ENCODE measurements at regions not wholly inside any gene's neighbourhood (a gene's known extent, or its start where the extent isn't known, plus 50 kb on each side); places are given as distances from the start of the nearest gene placed in this dataset.

DNA sequence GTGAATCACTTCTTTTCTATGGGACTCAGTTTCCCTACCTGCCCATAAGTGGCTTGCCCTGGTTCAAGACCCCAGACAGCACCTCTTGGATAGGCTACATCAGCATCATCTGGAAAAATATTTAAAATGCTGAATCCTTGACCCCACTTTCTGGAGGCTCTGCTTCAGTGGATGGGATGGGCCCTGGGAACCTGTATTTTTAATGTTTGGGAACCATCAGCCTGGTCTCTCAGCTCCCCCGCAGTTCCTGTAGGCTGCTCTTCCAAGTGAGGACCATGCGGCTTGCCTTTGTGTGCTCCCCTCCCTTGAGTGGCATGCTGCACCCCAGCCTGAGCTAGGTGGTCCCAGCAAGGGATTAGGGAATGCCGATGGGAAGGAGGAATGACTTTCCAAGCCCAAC, 68.3 kb upstream of the CRHR1 start:
- no peak for DNase-seq (ENCODE audit: low read depth in 2 of 2)

DNA sequence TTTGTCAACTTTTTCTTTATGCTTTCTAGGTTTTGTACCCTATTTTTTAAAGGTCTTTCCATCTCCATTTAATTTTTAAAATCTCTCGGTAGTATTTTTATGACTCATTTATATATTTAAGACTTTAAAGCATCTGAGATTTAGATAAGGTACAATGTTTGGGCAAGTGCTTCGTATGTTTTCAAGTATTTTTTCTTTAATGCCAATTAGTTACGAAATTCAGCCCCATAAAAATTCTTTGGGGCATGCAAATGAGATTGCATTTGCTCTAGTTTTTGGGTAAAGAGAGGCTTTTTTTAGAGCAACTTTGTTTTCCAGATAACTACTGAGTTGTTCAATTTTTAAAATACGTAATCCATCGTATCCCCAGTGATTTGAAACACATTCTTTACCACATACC, 65.3 kb upstream of the CRHR1 start:
- no peak for DNase-seq (ENCODE audit: low read depth in 2 of 2)

DNA sequence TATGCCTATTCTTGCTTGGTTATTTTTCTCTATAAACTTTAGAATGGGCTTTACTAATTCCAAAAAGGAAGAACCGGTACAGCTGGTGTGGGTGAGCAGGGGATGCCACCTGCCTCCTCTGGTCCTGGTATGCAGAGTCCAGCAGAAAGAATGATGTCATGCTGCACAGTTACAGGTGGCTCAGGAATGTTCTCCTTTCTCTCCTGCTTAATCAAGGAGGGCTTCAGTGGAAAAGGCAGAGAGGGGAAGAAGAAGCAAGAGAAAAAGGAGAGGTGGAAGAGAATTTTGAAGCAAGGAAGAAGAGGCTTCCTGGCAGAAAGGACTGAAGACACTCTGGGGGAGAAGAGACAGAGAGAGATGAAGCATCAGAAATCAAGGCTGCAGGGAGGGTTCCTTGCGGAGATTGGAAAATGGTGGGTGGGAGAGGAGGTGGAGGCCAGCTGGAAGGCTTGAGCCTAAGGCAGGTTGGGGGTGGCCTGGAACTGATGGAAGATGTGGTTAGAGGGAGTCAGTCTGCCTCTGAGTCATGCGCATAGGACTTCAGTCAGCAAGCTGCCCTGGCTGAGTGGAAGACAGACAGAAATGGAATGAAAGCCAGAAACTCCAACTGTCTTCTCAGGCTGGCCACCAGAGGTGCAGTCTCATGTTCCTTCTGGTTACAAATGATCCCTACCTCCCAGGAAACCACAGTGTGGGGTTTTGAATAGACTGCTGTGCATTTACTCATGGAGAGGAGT, 64.6 kb upstream of the CRHR1 start:
- no peak for DNase-seq (ENCODE audit: low read depth in 2 of 2)

DNA sequence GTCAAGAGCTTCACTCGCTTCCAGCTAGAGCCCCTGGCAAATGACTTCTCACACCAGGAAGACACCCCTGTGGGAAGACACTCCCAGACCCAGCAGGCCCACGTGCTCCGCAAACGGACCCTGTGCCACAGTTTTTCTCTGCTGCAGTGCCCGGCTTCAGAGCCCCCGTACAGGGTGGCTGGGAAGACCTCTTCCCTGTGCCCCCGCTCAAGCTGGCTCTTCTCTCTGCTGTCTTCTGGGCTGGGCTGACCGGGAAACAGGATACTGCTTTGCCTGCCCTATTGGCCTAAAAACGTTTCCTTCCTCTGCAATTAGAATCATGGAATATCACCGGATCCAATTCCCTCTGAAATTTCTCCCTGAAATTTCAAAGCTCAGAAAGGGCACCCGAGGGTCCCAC, 63.7 kb upstream of the CRHR1 start:
- DNase-seq (ENCODE audit: low read depth in 2 of 2): no peak

- no peak for DNase-seq (ENCODE audit: low read depth in 2 of 2)
These were observed 62.0 kb upstream of the CRHR1 start for GRCh38 chr17:45722161-45722560.

DNA sequence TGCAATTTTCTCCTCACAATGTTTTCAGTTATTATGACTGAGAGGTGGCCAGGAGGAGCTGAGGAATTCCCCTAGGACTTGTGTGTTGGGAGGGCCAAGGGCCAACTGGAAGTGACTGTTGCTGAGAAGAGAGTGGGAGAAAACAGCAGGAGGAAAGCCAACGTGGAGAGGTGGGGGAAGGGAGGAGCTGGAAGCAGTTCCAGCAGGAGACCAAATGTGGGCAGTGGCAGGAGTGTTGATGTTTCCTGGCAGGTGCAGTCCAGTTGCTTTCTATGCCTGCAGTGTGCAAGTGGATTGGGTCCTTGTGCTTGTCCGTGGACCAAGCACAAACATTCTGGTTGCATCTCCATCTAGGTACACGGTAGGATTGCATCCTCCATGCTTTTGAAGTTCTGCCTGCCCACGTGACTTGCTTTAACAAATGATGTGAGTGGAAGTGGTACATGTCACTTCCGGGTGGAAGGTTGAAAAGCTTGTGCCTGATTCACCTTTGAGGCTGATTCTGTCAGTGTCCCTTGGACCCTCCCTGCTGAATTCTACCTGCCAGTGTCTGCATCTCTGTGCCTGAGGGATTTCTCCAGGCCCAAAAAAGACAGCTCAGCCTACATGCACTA, 54.7 kb upstream of the CRHR1 start:
- no peak for DNase-seq (ENCODE audit: low read depth in 2 of 2)

DNA sequence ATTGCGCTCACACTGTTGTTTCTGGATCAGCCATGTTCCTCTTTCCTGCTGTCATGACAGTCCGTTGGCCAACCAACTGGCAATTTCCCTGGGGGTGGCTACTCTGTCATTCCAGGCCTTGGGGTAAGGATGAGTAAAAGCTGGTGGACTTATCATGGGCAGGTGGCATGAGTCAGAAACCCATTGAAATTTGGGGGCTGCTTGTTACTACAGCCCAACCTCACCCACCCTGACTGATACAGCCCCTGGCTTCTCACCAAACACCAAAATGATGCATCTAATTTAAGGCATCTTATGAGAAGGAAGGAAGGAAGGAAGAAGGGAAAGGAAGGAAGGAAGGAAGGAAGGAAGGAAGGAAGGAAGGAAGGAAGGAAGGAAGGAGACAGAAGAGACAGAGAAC, 53.9 kb upstream of the CRHR1 start:
- no peak for DNase-seq (ENCODE audit: low read depth in 2 of 2)

GRCh38 chr17:45731459-45731858, 52.7 kb upstream of the CRHR1 start:
- DNase-seq (ENCODE audit: low read depth in 2 of 2): no peak

- no peak for DNase-seq (ENCODE audit: low read depth in 2 of 2)
These were observed 51.1 kb upstream of the CRHR1 start for GRCh38 chr17:45732926-45733505.

DNA sequence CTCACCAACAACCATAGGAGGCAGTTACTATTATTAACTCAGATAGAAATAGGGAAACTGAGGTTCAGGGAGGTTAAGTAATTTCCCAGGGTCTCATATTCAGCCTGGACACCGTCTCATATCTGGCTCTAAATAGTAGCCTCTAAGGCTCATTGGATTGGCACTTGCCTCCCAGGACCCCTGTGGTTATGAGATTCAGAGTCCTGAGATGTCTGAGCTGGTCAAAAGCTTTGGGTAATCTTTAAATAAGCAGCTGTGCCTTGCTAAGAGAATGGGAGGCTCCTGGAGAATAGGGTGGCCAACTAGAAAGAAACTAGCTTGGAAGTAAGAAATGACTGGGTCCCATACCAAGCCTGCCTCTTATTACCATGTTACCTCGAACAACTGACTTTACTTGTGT, 50.3 kb upstream of the CRHR1 start:
- no peak for DNase-seq (ENCODE audit: low read depth in 2 of 2)
